Uterus (tissue), 3 donors: ENCODE measurements at regions not wholly inside any gene's neighbourhood (a gene's known extent, or its start where the extent isn't known, plus 50 kb on each side); places are given as distances from the start of the nearest gene placed in this dataset.

ENCODE experiments used
- DNase-seq, 2 donors: peaks; one replicate each; pipeline ENCODE4 v3.0.0-alpha.2; 2019 to 2020
- H3K27ac ChIP-seq, 2 donors: fragments of 200-600 bp; sonication (generic); 1 replicate in 1 of 2; 2 replicates in 1 of 2; pipeline ENCODE4 v1.5.1; 2016 to 2018
- H3K27me3 ChIP-seq, 2 donors: fragments of 200-600 bp; sonication (generic); one replicate each; pipeline ENCODE4 v1.5.1; 2018 to 2019; ENCODE audit warnings: control low read depth in 1 of 2
- H3K36me3 ChIP-seq, 2 donors: fragments of 200-600 bp; sonication (generic); one replicate each; pipeline ENCODE4 v1.5.1; 2019; ENCODE audit warnings: control low read depth in 1 of 2
- H3K4me1 ChIP-seq, 2 donors: fragments of 200-600 bp; sonication (generic); one replicate each; pipeline ENCODE4 v1.5.1; 2018 to 2019; ENCODE audit warnings: control low read depth in 1 of 2
- H3K4me3 ChIP-seq, 2 donors: fragments of 200-600 bp; sonication (generic); 1 replicate in 1 of 2; 2 replicates in 1 of 2; pipeline ENCODE4 v1.5.1; 2018 to 2019; ENCODE audit warnings: mild to moderate bottlenecking in 1 of 2
- H3K9me3 ChIP-seq, 2 donors: fragments of 200-600 bp; sonication (generic); one replicate each; pipeline ENCODE4 v1.5.1; 2019; ENCODE audit warnings: control low read depth in 1 of 2
- CTCF ChIP-seq, 4 experiments: fragments of 200-600 bp in 2 of 4; fragments of 450-650 bp in 2 of 4; sonication (generic) in 2 of 4; IDR thresholded peaks; one replicate each; pipeline ENCODE4 v1.5.1; 2016 to 2019; ENCODE audit warnings: antibody characterized with exemption in 4 of 4, mild to moderate bottlenecking in 2 of 4, moderate library complexity in 1 of 4
- POLR2A ChIP-seq, 2 donors: fragments of 450-650 bp; IDR thresholded peaks; one replicate each; pipeline ENCODE4 v1.6.1; 2016; ENCODE audit warnings: antibody characterized with exemption in 2 of 2, mild to moderate bottlenecking in 1 of 2, moderate library complexity in 1 of 2
- intact Hi-C: fragments of 100-400 bp; cut with DNase I; formaldehyde crosslinking; loops from one replicate; pipeline ENCODE4 v1.15.1; 2023; ENCODE audit warnings: low total_unique reads
- donor health status: DM: yes; HTN: yes; CAD: no.

- no peak for TF ChIP-seq CTCF (IDR thresholded peaks at IDR 0.05)
- TF ChIP-seq POLR2A (IDR thresholded peaks at IDR 0.05) = no peak
- Histone ChIP-seq H3K4me1 (no peaks in the 10 kb centered on the region), H3K27me3 (no peaks in the 10 kb centered on the region), H3K9me3 (no peaks in the 10 kb centered on the region), H3K4me3 (no peak overlapping the region), H3K36me3 (no peaks in the 10 kb centered on the region), H3K27ac (no peak overlapping the region)
- intact Hi-C loops = no loop called here
- no peak for DNase-seq
Observed at GRCh38 chr14:54048311-54048710, 91.7 kb upstream of the BMP4 start.

- Histone ChIP-seq H3K9me3 (no peaks in the 10 kb centered on the region), H3K27me3 (no peaks in the 10 kb centered on the region), H3K36me3 (no peaks in the 10 kb centered on the region), H3K4me3 (no peak overlapping the region), H3K4me1 (no peaks in the 10 kb centered on the region), H3K27ac (no peak overlapping the region)
- no peak for DNase-seq
- TF ChIP-seq POLR2A (IDR thresholded peaks at IDR 0.05) (no peak), CTCF (IDR thresholded peaks at IDR 0.05) (no peak)
- intact Hi-C loops = no loop called here
Observed at GRCh38 chr14:54048736-54049135, 92.1 kb upstream of the BMP4 start.

GRCh38 chr14:54050759-54051158 is 94.1 kb upstream of the BMP4 start:
- no peak for TF ChIP-seq CTCF (IDR thresholded peaks at IDR 0.05)
- TF ChIP-seq POLR2A (IDR thresholded peaks at IDR 0.05) = no peak

GRCh38 chr14:54052696-54053385 is 96.2 kb upstream of the BMP4 start:
- Histone ChIP-seq H3K4me1 (no peaks in the 10 kb centered on the region), H3K4me3 (no peak overlapping the region), H3K36me3 (no peaks in the 10 kb centered on the region), H3K27me3 (no peaks in the 10 kb centered on the region), H3K27ac (no peak overlapping the region), H3K9me3 (no peaks in the 10 kb centered on the region)
- intact Hi-C loops = no loop called here
- no peak for DNase-seq
- TF ChIP-seq CTCF (IDR thresholded peaks at IDR 0.05) (no peak), POLR2A (IDR thresholded peaks at IDR 0.05) (no peak)

More at GRCh38 chr14:54050759-54051158, 94.1 kb upstream of the BMP4 start:
- Histone ChIP-seq H3K27ac (no peak overlapping the region), H3K4me3 (no peak overlapping the region), H3K9me3 (no peaks in the 10 kb centered on the region), H3K27me3 (no peaks in the 10 kb centered on the region), H3K4me1 (no peaks in the 10 kb centered on the region), H3K36me3 (no peaks in the 10 kb centered on the region)
- intact Hi-C loops = no loop called here
- no peak for DNase-seq

- Histone ChIP-seq H3K27ac (no peak overlapping the region), H3K4me3 (no peak overlapping the region), H3K4me1 (no peaks in the 10 kb centered on the region), H3K36me3 (no peaks in the 10 kb centered on the region), H3K27me3 (no peaks in the 10 kb centered on the region), H3K9me3 (no peaks in the 10 kb centered on the region)
- no peak for DNase-seq
- intact Hi-C loops = no loop called here
- TF ChIP-seq CTCF (IDR thresholded peaks at IDR 0.05) (no peak), POLR2A (IDR thresholded peaks at IDR 0.05) (no peak)
Observed at GRCh38 chr14:54053386-54053745, 96.7 kb upstream of the BMP4 start.
